Epithelial cell of esophagus (primary cell): ENCODE measurements at regions not wholly inside any gene's neighbourhood (a gene's known extent, or its start where the extent isn't known, plus 50 kb on each side); places are given as distances from the start of the nearest gene placed in this dataset.

Source experiments
- DNase-seq: peaks from one replicate; pipeline ENCODE4 v3.0.0; 2010; ENCODE audit warnings: low read depth
- H3K4me3 ChIP-seq: 2 replicates; pipeline ENCODE4 v1.5.1; 2011; ENCODE audit warnings: mild to moderate bottlenecking, low read length, control low read depth
- CTCF ChIP-seq: IDR thresholded peaks from 2 replicates; pipeline ENCODE4 v1.5.1; 2011; ENCODE audit warnings: low read depth, mild to moderate bottlenecking, low read length, control low read depth, inconsistent platforms; ENCODE audit not compliant: insufficient read depth; ENCODE audit errors: missing control alignments

GRCh38 chr11:95702526-95702925 is 87.1 kb downstream of the FAM76B start:
- TF ChIP-seq CTCF: no peak
- peak; percentile 82 for DNase-seq
- no peak overlapping the region for H3K4me3 ChIP-seq

- no peak overlapping the region for H3K4me3 ChIP-seq
- TF ChIP-seq CTCF: no peak
- no peak for DNase-seq
Measured at GRCh38 chr11:95700471-95700817, 89.1 kb downstream of the FAM76B start.

GRCh38 chr11:95699631-95700470 is 89.7 kb downstream of the FAM76B start:
- no peak for TF ChIP-seq CTCF
- no peak overlapping the region for H3K4me3 ChIP-seq
- DNase-seq: peak; percentile 30

- no peak overlapping the region for H3K4me3 ChIP-seq
- peak; percentile 89 for DNase-seq
Measured at GRCh38 chr11:95698676-95699557, 90.7 kb downstream of the FAM76B start.

GRCh38 chr11:95697614-95698408 is 91.8 kb downstream of the FAM76B start:
- TF ChIP-seq CTCF: no peak
- DNase-seq: no peak
- H3K4me3 ChIP-seq: no peak overlapping the region

More at GRCh38 chr11:95698676-95699557, 90.7 kb downstream of the FAM76B start:
- no peak for TF ChIP-seq CTCF

GRCh38 chr11:95695181-95695580 is 94.4 kb downstream of the FAM76B start:
- no peak for DNase-seq
- no peak for TF ChIP-seq CTCF
- no peak overlapping the region for H3K4me3 ChIP-seq
